ENCODE measurements at regions not wholly inside any gene's neighbourhood (a gene's known extent, or its start where the extent isn't known, plus 50 kb on each side); places are given as distances from the start of the nearest gene placed in this dataset.

DNA sequence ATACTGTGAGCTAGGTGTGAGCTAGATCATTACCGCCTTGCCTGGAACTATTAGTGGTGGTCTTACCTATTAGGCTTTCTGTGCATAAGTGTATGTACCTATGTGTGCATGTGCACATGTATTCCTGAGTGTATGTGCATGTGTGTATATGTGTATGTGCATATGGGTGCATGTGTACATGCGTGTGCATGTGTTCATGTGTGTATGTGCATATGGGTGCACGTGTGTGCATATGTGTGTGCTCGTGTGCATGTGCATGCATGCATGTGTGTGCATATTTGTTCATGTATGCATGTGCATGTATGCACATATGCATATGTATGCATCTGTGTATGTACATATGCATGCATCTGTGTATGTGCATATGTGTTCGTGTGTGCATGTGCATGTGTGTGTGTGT is 508.3 kb upstream of the ADARB2 start:
- H3K4me3 ChIP-seq (ENCODE audit: low read depth, low read length), result no peak overlapping the region
- TF ChIP-seq, protein P1, sequence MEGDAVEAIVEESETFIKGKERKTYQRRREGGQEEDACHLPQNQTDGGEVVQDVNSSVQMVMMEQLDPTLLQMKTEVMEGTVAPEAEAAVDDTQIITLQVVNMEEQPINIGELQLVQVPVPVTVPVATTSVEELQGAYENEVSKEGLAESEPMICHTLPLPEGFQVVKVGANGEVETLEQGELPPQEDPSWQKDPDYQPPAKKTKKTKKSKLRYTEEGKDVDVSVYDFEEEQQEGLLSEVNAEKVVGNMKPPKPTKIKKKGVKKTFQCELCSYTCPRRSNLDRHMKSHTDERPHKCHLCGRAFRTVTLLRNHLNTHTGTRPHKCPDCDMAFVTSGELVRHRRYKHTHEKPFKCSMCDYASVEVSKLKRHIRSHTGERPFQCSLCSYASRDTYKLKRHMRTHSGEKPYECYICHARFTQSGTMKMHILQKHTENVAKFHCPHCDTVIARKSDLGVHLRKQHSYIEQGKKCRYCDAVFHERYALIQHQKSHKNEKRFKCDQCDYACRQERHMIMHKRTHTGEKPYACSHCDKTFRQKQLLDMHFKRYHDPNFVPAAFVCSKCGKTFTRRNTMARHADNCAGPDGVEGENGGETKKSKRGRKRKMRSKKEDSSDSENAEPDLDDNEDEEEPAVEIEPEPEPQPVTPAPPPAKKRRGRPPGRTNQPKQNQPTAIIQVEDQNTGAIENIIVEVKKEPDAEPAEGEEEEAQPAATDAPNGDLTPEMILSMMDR (conservative IDR thresholded peaks at IDR 0.05; ENCODE audit: low read depth, low read length), result no peak
- DNase-seq (ENCODE audit: low read depth), result no peak

DNA sequence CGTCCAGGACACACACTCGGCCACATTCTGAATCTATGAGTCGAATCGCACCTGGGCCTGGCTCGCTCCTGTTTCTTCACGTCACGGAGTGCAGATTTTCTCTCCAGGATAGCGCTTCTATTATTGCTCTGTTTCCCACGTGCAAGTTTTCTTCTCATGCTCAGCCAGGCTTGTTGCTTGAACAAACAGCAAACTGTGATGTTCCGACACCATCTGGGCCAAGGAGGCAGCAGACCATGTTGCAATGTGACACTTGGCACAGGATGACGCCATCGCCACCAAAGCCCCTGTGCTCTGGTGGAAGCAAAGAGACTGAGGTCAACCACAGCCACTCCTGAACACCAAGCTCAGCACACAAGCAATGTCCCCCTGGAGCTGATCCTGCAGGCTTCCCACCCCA is 507.1 kb upstream of the ADARB2 start:
- no peak overlapping the region for H3K4me3 ChIP-seq (ENCODE audit: low read depth, low read length)
- TF ChIP-seq, protein P1 (conservative IDR thresholded peaks at IDR 0.05; ENCODE audit: low read depth, low read length), result no peak
- DNase-seq (ENCODE audit: low read depth), result no peak

DNA sequence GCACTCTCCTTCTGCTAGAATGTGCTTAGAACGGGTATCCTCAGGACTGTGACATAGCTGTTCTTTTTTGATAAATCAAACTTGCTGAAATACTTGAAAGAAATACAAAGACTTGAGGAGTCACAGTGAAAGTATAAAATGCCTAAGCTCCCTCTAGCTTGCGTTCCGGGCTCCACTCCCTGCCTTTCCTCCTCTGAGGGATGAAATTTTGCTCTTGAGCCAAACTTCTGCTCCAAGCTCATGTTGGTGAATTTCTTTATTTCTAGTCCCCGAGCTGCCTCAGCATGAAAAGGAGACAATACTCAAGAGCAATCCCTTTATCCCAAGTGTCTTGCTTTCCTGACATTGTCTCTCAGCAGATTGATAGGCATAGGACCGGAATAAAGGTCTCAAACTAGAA is 499.6 kb upstream of the ADARB2 start:
- TF ChIP-seq, protein P1 (conservative IDR thresholded peaks at IDR 0.05; ENCODE audit: low read depth, low read length), result no peak
- H3K4me3 ChIP-seq (ENCODE audit: low read depth, low read length), result no peak overlapping the region
- DNase-seq (ENCODE audit: low read depth), result no peak

DNA sequence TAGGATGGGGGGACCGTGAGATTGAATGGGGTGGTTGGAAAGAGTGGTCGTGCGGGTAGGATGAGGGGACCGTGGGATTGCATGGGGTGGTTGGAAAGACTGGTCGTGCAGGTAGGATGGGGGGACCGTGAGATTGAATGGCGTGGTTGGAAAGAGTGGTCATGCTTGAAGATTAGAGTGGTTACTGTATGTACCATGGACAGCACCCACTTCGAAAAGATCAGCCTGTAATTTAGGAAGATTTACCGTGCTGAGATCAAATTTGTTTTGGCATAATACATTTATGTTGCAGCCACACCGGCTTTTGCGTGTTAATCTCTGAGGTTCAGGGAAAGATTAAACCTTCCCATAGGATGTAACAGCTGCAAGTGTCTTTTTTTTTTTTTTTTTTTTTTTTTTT is 495.2 kb upstream of the ADARB2 start:
- TF ChIP-seq, protein P1 (conservative IDR thresholded peaks at IDR 0.05; ENCODE audit: low read depth, low read length), result no peak
- no peak for DNase-seq (ENCODE audit: low read depth)
- H3K4me3 ChIP-seq (ENCODE audit: low read depth, low read length), result no peak overlapping the region

DNA sequence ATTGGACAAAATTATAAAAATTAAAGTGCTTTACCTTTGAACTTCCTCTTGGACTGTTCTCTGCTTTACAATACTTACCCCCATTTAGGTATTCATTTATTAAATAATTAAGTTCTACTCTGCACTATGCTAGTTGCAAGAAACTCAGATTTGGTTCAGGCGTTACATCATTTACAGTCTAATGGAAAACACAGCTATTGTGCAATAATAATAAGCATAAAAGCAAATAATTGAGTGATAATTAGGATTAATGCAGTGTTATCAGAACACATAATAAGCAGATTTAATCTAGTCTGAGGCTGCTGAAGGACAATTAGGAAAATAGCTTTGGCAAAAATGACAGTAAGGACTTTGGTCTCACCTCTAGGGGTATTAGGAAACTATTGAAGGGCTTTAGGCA is 493.2 kb upstream of the ADARB2 start:
- TF ChIP-seq, protein P1 (conservative IDR thresholded peaks at IDR 0.05; ENCODE audit: low read depth, low read length), result no peak
- DNase-seq (ENCODE audit: low read depth), result no peak
- H3K4me3 ChIP-seq (ENCODE audit: low read depth, low read length), result no peak overlapping the region

DNA sequence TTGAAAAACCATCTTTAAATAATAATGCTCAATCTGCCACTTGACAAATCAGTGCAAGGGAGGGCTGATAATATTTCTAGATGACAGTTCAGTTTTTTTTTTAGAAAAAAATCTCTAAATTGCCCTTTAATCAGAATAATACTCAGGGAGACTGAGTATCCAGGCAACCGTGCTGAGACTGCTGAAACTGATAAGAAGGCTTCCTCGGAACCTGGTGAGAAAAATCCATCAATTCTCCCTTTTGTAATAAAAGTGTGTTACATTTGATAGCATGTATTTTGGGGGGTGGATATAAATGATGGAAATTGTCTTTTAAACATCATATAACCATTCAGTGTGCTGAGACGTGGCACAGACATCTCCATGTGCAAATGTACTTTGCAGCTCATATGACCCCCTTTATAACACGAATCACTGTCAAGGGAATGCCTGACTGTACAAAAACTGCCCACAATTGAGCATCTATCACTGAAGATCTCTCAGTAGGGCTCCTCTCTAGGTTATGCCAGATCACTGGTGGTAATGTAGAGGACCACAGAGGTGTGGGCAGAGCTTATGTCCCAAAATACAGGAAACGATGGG is 491.1 kb upstream of the ADARB2 start:
- TF ChIP-seq, protein P1 (conservative IDR thresholded peaks at IDR 0.05; ENCODE audit: low read depth, low read length), result no peak
- H3K4me3 ChIP-seq (ENCODE audit: low read depth, low read length), result no peak overlapping the region
- no peak for DNase-seq (ENCODE audit: low read depth)

DNA sequence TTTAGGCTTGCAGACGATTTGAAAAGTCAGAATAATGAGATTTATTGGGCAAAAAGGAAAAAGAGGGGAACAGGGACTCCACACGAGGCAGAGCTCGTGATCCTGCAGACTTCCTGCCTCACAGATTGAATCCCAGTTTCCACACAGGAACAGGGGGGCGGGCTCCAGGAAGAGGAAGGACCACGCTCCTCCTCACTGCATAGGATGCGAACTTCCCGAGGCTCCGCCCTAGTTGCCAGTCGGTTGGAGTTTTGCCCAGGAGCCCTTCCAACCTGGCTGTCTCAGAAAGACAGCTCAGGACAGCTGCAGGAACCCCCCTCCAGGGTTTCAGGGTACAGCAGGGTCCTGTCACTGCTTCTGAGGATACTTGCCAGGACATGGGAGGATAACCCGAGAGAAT is 488.3 kb upstream of the ADARB2 start:
- TF ChIP-seq, protein P1 (conservative IDR thresholded peaks at IDR 0.05; ENCODE audit: low read depth, low read length), result no peak
- DNase-seq (ENCODE audit: low read depth), result no peak
- no peak overlapping the region for H3K4me3 ChIP-seq (ENCODE audit: low read depth, low read length)
